Tongue (tissue), 1 donor: ENCODE measurements at regions not wholly inside any gene's neighbourhood (a gene's known extent, or its start where the extent isn't known, plus 50 kb on each side); places are given as distances from the start of the nearest gene placed in this dataset.

Experiments used
- DNase-seq: peaks from one replicate; pipeline ENCODE4 v3.0.0-alpha.2; 2015

DNA sequence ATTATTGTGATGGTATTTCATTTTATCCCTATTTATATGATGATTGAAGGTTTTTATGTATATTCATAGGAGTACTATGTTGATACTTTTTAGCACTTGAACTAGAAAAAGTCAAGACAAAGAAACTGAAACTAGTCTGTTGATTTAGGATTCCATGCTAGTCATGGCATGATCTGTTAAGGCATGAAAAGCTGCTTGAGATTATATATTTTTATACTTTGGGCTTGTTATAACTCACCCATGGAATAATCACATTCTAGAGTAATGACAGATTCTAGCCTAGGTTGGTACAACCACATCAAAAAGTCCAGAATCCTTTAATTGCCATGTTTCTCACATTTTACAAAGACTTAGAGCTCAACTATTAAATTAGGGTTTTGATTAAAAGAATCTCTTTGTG lies 472.6 kb upstream of the CELF4 start:
- DNase-seq: no peak

- no peak for DNase-seq
Measured at GRCh38 chr18:38035193-38035592, 469.6 kb upstream of the CELF4 start.

- DNase-seq: no peak
Measured at GRCh38 chr18:38033282-38033681, 467.7 kb upstream of the CELF4 start.

- DNase-seq: no peak
Measured at GRCh38 chr18:38032516-38032915, 466.9 kb upstream of the CELF4 start.

GRCh38 chr18:38028946-38029345 lies 463.3 kb upstream of the CELF4 start:
- DNase-seq: no peak

GRCh38 chr18:38025433-38026038 lies 459.9 kb upstream of the CELF4 start:
- DNase-seq: no peak

GRCh38 chr18:38023871-38024270 lies 458.3 kb upstream of the CELF4 start:
- DNase-seq: no peak

DNA sequence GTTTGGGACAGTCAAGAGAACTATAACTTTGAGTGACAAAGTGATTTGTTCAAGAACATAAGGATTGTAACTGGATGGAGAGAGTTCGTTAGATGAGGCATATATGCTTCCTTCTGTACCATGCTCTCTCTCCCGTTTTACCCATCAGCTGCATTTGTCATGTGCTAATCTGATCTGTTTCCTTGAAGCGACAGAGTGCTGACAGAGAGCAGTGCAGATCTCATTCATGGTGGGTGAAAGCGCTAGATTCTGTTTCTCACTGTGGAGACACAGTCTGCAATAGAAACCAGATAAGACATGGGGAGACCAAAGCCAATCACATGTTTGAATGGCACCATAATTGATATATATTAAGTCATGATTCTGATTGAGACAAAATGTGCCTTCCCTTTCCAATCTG lies 456.6 kb upstream of the CELF4 start:
- peak; percentile 6 for DNase-seq

DNA sequence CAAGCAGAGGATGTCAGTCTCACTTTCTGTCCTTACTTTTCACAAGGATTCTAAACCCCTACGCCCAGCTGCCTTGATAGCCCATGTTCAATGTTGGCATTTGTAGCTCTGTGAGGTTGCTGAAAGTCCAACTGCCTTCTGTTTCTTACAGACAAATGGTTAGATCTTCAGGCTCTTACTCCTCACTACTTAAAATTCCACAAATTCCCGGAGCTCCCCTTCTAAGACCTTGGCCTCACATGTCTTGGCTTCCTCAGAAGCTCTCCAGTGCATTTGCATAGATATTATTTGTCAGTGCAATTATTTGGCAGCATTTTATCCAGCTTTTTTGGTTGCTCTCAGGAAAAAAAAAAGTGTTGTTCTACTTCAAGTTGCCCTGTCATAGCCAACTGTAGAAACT lies 453.7 kb upstream of the CELF4 start:
- peak; percentile 40 for DNase-seq

- no peak for DNase-seq
Measured at GRCh38 chr18:38010971-38011857, 445.6 kb upstream of the CELF4 start.

- no peak for DNase-seq
Measured at GRCh38 chr18:38010037-38010436, 444.4 kb upstream of the CELF4 start.

- DNase-seq: no peak
Measured at GRCh38 chr18:38009320-38009719, 443.7 kb upstream of the CELF4 start.

GRCh38 chr18:38007676-38008330 lies 442.2 kb upstream of the CELF4 start:
- no peak for DNase-seq

DNA sequence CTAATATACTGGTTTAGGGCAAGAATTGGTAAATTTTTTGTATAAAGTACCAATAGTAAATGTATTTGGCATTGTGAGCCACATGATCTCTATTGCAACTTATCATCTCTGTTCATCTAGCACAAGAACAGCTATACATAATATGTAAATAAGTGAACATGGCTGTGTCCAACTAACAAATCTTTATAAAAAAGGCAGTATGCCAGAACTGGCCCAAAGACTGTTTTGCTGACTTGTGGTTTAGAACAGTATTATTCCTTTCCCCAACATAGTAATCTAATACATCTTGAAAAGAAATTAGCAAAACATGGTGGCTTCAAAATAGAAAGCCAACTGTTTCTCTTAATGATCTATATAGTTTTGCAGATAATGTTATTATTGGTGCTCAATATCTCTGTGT lies 441.4 kb upstream of the CELF4 start:
- DNase-seq: no peak

DNA sequence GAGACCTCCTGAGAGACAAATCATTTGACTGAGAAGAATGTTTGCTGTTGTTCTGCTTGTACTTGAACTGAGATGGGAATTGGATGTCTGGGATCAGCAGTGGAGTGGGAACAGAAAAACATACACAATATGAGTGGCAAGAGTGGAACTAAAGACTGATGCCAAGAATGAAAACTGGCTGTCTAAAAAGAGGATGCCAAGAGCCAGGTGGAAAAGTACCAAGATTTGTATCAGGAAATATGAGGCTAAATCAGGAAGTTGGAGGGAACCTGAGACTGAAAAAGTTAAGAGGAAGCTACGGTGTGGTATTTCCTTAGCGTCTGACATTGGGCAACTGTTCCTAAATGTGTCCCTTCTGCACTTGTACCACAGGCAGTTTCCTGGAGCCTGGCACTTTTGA lies 440.9 kb upstream of the CELF4 start:
- DNase-seq: no peak

DNA sequence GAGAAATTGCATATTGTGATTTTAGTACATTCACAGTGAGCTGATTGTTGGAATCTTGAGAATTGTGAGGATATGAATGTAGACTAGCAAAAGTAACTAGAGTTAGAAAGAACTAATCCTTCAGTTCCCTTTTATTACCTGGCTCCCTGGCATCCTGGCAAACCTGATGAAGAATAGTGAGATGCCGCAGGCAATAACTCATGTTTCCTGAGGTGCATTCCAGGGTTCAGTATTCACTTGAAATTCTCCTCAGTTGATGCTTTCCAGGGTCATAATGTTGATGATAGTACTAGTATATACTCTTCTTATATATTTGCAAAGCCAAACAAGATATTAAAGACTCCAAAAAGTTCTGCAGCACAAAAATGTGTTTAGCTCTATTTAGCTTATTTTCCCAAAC lies 432.1 kb upstream of the CELF4 start:
- DNase-seq: no peak

DNA sequence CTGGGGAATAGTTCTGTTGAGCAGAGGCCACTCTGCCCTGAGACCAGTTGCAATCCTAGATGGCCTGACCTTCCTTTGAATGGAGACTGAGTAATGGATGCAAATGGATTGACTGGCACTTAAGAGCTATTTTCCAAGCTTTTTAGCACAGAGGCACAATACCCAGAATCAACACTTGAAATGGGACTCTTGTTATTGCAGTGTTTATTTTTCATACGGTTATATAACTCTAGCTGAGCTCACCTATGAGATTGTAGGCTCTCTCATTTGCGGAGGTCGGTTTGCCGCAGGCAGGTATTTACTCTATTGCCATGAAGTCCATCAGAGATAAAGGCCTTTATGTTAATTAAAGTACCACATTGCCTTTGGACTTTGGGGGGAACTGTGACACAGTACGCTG lies 422.3 kb upstream of the CELF4 start:
- no peak for DNase-seq

- no peak for DNase-seq
Measured at GRCh38 chr18:37986665-37987064, 421.1 kb upstream of the CELF4 start.

GRCh38 chr18:37985126-37985525 lies 419.5 kb upstream of the CELF4 start:
- no peak for DNase-seq

- DNase-seq: no peak
Measured at GRCh38 chr18:37980556-37980955, 415.0 kb upstream of the CELF4 start.

- DNase-seq: no peak
Measured at GRCh38 chr18:37975446-37975845, 409.8 kb upstream of the CELF4 start.

DNA sequence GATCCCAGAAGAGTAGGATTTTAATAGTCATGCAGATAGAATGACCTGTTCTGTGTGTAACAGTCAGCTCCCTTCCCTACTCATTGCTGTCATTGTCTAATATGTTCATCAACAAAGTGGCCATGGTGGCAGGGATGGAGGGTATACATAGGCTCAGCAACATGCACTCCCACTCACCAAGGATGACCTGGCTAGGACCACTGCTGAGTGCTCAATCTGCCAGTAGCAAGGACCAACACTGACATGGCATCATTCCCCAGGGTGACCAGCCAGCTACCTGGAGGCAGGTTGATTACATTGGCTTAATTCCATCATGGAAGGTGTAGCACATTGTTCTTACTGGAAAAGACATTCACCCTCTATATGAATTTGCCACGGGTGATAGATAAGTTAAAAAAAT lies 401.7 kb upstream of the CELF4 start:
- no peak for DNase-seq

DNA sequence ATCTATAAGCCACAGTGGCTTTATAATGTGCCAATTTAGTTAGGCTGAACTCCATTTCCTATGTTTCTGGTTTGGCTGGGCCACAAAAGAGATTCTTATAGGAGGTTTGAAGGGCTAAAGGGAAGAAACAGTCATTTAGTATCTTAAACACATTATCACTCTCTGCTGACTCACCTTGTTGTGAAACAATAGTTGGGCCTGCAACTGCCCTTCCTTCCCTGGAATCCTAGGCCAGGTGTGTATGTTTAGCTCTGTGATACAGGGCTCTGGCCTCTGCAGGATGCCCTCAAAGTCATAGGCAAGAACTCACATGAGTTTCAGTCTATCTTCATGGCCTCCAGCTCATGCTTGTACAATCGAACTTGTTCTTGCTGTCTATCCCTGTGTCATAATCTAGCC lies 400.0 kb upstream of the CELF4 start:
- DNase-seq: no peak
